ENCODE measurements at regions not wholly inside any gene's neighbourhood (a gene's known extent, or its start where the extent isn't known, plus 50 kb on each side); places are given as distances from the start of the nearest gene placed in this dataset.
A peak's percentile ranks its signal among the peaks of the same experiment; 100 is the strongest.

DNA sequence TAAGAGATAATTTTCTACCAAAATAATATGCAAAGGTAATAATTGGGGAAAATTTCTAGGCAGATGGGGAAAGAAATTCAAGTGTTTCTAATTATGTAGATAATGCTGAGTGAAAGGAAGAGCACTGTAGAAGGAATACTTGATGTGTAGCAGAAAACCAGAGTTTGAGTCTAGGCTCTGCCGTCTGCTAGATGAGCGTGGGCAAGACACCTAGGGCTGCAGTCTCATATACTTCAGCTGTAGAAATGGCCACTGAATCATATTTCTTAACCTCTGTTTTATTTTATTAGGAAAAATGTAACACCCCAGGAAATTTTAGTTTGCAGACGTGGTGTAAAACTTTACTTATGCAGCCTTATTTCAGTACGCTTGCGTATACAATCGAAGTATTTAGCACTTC, 59.8 kb upstream of the SLC38A2 start:
- DNase-seq = no peak

DNA sequence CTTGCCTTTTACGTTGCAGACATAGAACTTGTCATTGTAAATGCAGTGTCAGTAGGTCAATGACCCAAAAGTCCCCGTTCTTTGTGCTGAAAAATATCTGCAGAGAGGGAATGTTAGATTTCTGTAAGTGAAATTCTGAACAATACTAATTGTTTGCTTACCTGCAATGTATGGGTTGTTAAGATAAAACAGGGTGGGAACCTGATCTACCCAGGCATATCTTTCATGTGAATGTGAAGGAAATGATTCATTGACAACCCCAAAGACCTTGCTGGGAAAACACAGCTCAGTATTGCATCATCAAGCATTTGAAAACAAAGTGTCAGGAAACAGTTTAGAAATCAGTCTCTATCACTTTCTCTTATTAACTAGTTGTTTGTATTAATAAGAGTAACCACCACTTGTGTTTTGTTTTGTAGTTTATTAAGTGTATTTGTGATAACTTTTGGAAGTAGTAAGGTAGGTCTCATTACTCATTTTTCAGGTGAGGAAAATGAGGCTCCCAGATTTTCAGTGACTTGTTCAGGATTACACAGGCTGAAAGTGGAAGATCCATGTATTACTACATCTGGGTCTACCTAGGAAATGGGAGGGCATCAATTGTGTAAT, 57.9 kb upstream of the SLC38A2 start:
- Mint-ChIP-seq H3K36me3 (ENCODE audit: insufficient read depth, unreplicated experiment) (no peaks in the 10 kb centered on the region), H3K9me3 (ENCODE audit: unreplicated experiment) (no peaks in the 10 kb centered on the region), H3K27ac (ENCODE audit: unreplicated experiment) (peak overlapping the region; percentile 92), H3K4me1 (ENCODE audit: low read depth, unreplicated experiment) (peaks cover 30% of the 10 kb centered on the region), H3K27me3 (ENCODE audit: insufficient read depth, unreplicated experiment) (no peaks in the 10 kb centered on the region), H3K4me3 (ENCODE audit: unreplicated experiment) (no peak overlapping the region)
- H3K9me3 ChIP-seq = no peaks in the 10 kb centered on the region
- TF ChIP-seq, protein P1, sequence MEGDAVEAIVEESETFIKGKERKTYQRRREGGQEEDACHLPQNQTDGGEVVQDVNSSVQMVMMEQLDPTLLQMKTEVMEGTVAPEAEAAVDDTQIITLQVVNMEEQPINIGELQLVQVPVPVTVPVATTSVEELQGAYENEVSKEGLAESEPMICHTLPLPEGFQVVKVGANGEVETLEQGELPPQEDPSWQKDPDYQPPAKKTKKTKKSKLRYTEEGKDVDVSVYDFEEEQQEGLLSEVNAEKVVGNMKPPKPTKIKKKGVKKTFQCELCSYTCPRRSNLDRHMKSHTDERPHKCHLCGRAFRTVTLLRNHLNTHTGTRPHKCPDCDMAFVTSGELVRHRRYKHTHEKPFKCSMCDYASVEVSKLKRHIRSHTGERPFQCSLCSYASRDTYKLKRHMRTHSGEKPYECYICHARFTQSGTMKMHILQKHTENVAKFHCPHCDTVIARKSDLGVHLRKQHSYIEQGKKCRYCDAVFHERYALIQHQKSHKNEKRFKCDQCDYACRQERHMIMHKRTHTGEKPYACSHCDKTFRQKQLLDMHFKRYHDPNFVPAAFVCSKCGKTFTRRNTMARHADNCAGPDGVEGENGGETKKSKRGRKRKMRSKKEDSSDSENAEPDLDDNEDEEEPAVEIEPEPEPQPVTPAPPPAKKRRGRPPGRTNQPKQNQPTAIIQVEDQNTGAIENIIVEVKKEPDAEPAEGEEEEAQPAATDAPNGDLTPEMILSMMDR (IDR thresholded peaks at IDR 0.05; ENCODE audit: insufficient read depth in 1 of 2, low read depth in 1 of 2, low read length in 1 of 2, severe bottlenecking in 1 of 2, unreplicated experiment in 1 of 2) = no peak
- H3K36me3 ChIP-seq (ENCODE audit: control insufficient read depth, insufficient read depth, low read length) = no peaks in the 10 kb centered on the region
- H3K4me3 ChIP-seq (ENCODE audit: low read depth, low read length) = no peak overlapping the region
- ChIA-PET CTCF (interaction anchor here (0.9 kb wide), 1 partner anchor 231 kb away, joined by 4 read pairs; no protein-coding TSS in a partner anchor), POLR2A (no interaction called here)
- TSS peak; percentile 55 for BruUV-seq (replicated peaks)
- H3K4me1 ChIP-seq = peaks cover 20% of the 10 kb centered on the region
- H3K27me3 ChIP-seq (replicated peaks; ENCODE audit: control insufficient read depth, insufficient read depth, low read length) = no peaks in the 10 kb centered on the region
- peak; percentile 45 to 69 for DNase-seq
- intact Hi-C loops (cut with micrococcal nuclease; ENCODE audit: unreplicated experiment) = loop anchor here (1.0 kb wide), 2 partner anchors 25 to 47 kb away; no protein-coding TSS in a partner anchor

More for the DNA sequence above, 59.8 kb upstream of the SLC38A2 start:
- no peak overlapping the region for H3K27ac Mint-ChIP-seq (ENCODE audit: unreplicated experiment)
- H3K9me3 Mint-ChIP-seq (ENCODE audit: unreplicated experiment) = no peaks in the 10 kb centered on the region
- peaks cover 30% of the 10 kb centered on the region for H3K4me1 Mint-ChIP-seq (ENCODE audit: low read depth, unreplicated experiment)
- Histone ChIP-seq H3K4me3 (ENCODE audit: low read depth, low read length) (no peak overlapping the region), H3K36me3 (ENCODE audit: control insufficient read depth, insufficient read depth, low read length) (no peaks in the 10 kb centered on the region), H3K4me1 (peaks cover 20% of the 10 kb centered on the region), H3K9me3 (no peaks in the 10 kb centered on the region), H3K27me3 (replicated peaks; ENCODE audit: control insufficient read depth, insufficient read depth, low read length) (no peaks in the 10 kb centered on the region)
- no peaks in the 10 kb centered on the region for H3K27me3 Mint-ChIP-seq (ENCODE audit: insufficient read depth, unreplicated experiment)
- BruUV-seq (replicated peaks) = no TSS peak
- intact Hi-C loops (cut with micrococcal nuclease; ENCODE audit: unreplicated experiment) = no loop called here
- ChIA-PET CTCF (no interaction called here), POLR2A (no interaction called here)
- no peak overlapping the region for H3K4me3 Mint-ChIP-seq (ENCODE audit: unreplicated experiment)
- no peaks in the 10 kb centered on the region for H3K36me3 Mint-ChIP-seq (ENCODE audit: insufficient read depth, unreplicated experiment)
- TF ChIP-seq, protein P1 (IDR thresholded peaks at IDR 0.05; ENCODE audit: insufficient read depth in 1 of 2, low read depth in 1 of 2, low read length in 1 of 2, severe bottlenecking in 1 of 2, unreplicated experiment in 1 of 2) = no peak
